DOHH2 (cell line): ENCODE measurements at regions not wholly inside any gene's neighbourhood (a gene's known extent, or its start where the extent isn't known, plus 50 kb on each side); places are given as distances from the start of the nearest gene placed in this dataset.

Experiments used
- H3F3A ChIP-seq: fragments of 200-600 bp; sonication (generic), shearing (Covaris generic); 2 replicates; pipeline ENCODE4 v1.6.0; 2016; ENCODE audit warnings: antibody characterized with exemption, mild to moderate bottlenecking; ENCODE audit not compliant: control insufficient read depth, insufficient read depth
- H3K27ac ChIP-seq: fragments of 200-600 bp; sonication (generic); 2 replicates; pipeline ENCODE4 v1.5.1; 2014; ENCODE audit warnings: low read depth, mild to moderate bottlenecking, low read length, moderate library complexity
- H3K27me3 ChIP-seq: fragments of 200-600 bp; sonication (generic); 2 replicates; pipeline ENCODE4 v1.6.1; 2014; ENCODE audit warnings: mild to moderate bottlenecking, low read length, mixed read lengths; ENCODE audit not compliant: control insufficient read depth
- H3K36me3 ChIP-seq: fragments of 200-600 bp; sonication (generic); 2 replicates; pipeline ENCODE4 v1.6.1; 2014; ENCODE audit warnings: mild to moderate bottlenecking, low read length, moderate library complexity, mixed read lengths; ENCODE audit not compliant: control insufficient read depth
- H3K4me1 ChIP-seq: fragments of 200-600 bp; sonication (generic); 2 replicates; pipeline ENCODE4 v1.6.1; 2014; ENCODE audit warnings: mild to moderate bottlenecking, low read length, mixed read lengths; ENCODE audit not compliant: control insufficient read depth
- H3K4me2 ChIP-seq: fragments of 200-600 bp; sonication (generic); 2 replicates; pipeline ENCODE4 v1.6.0; 2014; ENCODE audit warnings: mild to moderate bottlenecking, low read length, moderate library complexity
- H3K4me3 ChIP-seq: fragments of 200-600 bp; sonication (generic); 2 replicates; pipeline ENCODE4 v1.5.1; 2014; ENCODE audit warnings: mild to moderate bottlenecking, low read length, mixed read lengths
- H3K79me2 ChIP-seq: fragments of 200-600 bp; sonication (generic); 2 replicates; pipeline ENCODE4 v1.6.1; 2014; ENCODE audit warnings: mild to moderate bottlenecking, low read length, mixed read lengths; ENCODE audit not compliant: control insufficient read depth
- H3K9me2 ChIP-seq: fragments of 200-600 bp; sonication (generic); replicated peaks from 2 replicates; pipeline ENCODE4 v1.6.1; 2014; ENCODE audit warnings: mild to moderate bottlenecking, low read length, mixed read lengths; ENCODE audit not compliant: control insufficient read depth
- H3K9me3 ChIP-seq: fragments of 200-600 bp; sonication (generic); 2 replicates; pipeline ENCODE4 v1.6.1; 2014; ENCODE audit warnings: antibody characterized with exemption, low read length, mixed read lengths; ENCODE audit not compliant: control insufficient read depth, insufficient read depth
- H4K20me1 ChIP-seq: fragments of 200-600 bp; sonication (generic); 2 replicates; pipeline ENCODE4 v1.6.0; 2014; ENCODE audit warnings: low read depth, mild to moderate bottlenecking, antibody characterized with exemption, low read length, moderate library complexity; ENCODE audit not compliant: control insufficient read depth, insufficient read depth
- CTCF ChIP-seq: fragments of 200-600 bp; sonication (generic); IDR thresholded peaks from one replicate; pipeline ENCODE4 v1.5.1; 2014; ENCODE audit warnings: antibody characterized with exemption, mild to moderate bottlenecking, low read depth, low read length; ENCODE audit not compliant: poor library complexity, severe bottlenecking
- EZH2phosphoT487 ChIP-seq: fragments of 200-600 bp; sonication (generic); IDR thresholded peaks from 2 replicates; pipeline ENCODE4 v1.6.1; 2017; ENCODE audit warnings: borderline replicate concordance, mild to moderate bottlenecking, antibody characterized with exemption, low read length, moderate library complexity, mixed read lengths

DNA sequence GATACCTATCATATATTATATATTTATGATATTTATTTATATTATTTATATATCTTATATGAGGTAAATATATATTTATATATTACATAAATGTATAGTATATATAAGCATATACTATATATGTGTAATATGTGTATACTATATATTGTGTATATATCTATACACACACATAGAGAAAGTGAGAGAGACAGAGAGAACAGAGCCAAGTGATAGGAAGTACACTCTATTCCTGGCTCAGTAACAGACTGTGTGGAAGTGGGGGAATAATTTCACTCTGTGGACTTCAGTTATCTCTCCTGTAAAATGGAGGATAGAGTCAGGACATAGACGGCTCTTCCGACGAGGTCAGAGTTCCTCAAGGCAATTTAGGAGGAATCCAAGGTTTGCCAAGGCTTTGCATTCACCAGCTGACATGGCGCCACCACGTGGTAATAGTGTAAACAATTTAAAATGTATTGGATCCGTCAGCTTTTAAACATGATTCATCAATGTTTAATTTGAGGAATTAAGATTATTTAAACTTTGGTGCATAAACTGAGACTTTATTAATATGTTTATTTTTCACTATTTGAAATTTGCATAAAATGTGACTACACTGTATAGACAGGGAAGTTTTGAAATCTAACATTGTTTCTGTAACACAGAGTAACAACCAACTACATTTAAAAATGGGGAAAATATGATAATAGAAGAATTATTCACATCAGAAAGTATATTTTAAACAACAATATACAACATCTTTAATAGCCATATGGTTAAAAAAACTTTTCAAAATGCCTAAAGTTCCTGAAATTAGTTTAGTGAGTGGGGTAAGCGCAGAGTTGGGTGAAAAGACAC lies 75.4 kb upstream of the TMEM244 start:
- no peaks in the 10 kb centered on the region for H3K4me1 ChIP-seq
- H3K79me2 ChIP-seq: no peaks in the 10 kb centered on the region
- H3K9me2 ChIP-seq: no peaks in the 10 kb centered on the region
- H3K36me3 ChIP-seq: no peaks in the 10 kb centered on the region
- H3K27me3 ChIP-seq: peaks cover 5% of the 10 kb centered on the region; the same call in 1 of the 2 replicates
- no peaks in the 10 kb centered on the region for H4K20me1 ChIP-seq
- no peaks in the 10 kb centered on the region for H3K9me3 ChIP-seq
- H3K4me2 ChIP-seq: no peak overlapping the region
- H3F3A ChIP-seq: no peaks in the 10 kb centered on the region
- no peak overlapping the region for H3K4me3 ChIP-seq
- H3K27ac ChIP-seq: no peak overlapping the region
- TF ChIP-seq EZH2phosphoT487 (no peak), CTCF (peak; percentile 83)

DNA sequence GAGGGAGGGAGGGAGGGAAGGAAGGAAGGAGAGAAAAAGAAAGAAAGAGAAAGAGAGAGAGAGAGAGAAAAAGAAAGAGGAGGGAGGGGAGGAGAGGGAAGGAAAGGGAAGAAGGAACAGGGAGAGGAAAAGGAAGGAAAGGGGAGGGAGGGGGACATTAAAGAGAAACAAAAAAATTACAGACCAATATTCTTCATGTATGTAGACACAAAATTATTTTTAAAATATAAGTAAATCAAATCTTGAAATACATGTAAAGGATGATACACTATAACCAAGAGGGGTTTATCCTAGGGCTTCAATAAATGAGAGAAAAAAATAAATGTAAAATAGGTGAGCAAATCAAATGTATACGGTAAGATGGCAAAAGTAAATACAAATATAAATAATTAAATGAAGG lies 71.2 kb upstream of the TMEM244 start:
- Histone ChIP-seq H3F3A (no peaks in the 10 kb centered on the region), H3K79me2 (no peaks in the 10 kb centered on the region), H3K27ac (no peak overlapping the region), H3K4me2 (no peak overlapping the region), H4K20me1 (no peaks in the 10 kb centered on the region), H3K4me1 (no peaks in the 10 kb centered on the region), H3K9me2 (no peaks in the 10 kb centered on the region), H3K36me3 (no peaks in the 10 kb centered on the region), H3K9me3 (no peaks in the 10 kb centered on the region), H3K4me3 (no peak overlapping the region), H3K27me3 (no peaks in the 10 kb centered on the region; the same call in 1 of the 2 replicates)
- TF ChIP-seq CTCF (no peak), EZH2phosphoT487 (no peak)

DNA sequence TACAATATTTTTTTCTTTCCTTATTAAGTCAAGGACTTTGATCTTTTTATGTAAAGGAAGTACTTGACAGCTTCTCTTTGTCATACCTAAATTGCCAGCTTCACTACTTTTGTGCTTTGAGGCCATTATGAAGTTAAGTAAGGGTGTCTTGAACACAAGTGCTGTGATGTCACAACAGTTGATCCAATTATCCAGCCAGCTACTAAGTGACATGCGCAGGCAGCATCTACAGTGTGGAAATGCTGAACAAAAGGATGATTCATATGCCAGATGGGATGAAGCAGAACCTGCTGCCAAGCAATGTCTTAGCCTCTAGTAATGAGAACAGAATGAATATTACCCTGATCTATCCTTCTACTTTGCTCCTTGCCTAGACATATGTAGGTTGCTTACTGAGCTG lies 68.3 kb upstream of the TMEM244 start:
- Histone ChIP-seq H3K4me1 (peaks cover 2% of the 10 kb centered on the region), H3K9me3 (no peaks in the 10 kb centered on the region), H3K9me2 (no peaks in the 10 kb centered on the region), H4K20me1 (no peaks in the 10 kb centered on the region), H3K79me2 (no peaks in the 10 kb centered on the region), H3F3A (no peaks in the 10 kb centered on the region), H3K36me3 (no peaks in the 10 kb centered on the region), H3K27ac (no peak overlapping the region), H3K27me3 (no peaks in the 10 kb centered on the region; the same call in 1 of the 2 replicates), H3K4me2 (no peak overlapping the region), H3K4me3 (no peak overlapping the region)
- TF ChIP-seq EZH2phosphoT487: no peak
- TF ChIP-seq CTCF: no peak
